BJ (cell line): ENCODE measurements at regions not wholly inside any gene's neighbourhood (a gene's known extent, or its start where the extent isn't known, plus 50 kb on each side); places are given as distances from the start of the nearest gene placed in this dataset.

ENCODE experiments used
- CTCF ChIA-PET: fragments of 350-600 bp; formaldehyde crosslinking; extraction: SDS; loops from one replicate; lab custom pipeline; 2021; ENCODE audit warnings: antibody characterized with exemption, inconsistent platforms; lab: Yijun Ruan, JAX
- POLR2A ChIA-PET: fragments of 300-600 bp; sonication (Branson Sonifier 250); formaldehyde crosslinking; extraction: SDS; loops from one replicate; lab custom pipeline; 2021; ENCODE audit warnings: antibody characterized with exemption; lab: Charles Lee
- DNase-seq: peaks from one replicate; pipeline ENCODE4 v3.0.0-alpha.2; 2011; ENCODE audit warnings: low read depth
- H3K27me3 ChIP-seq: 2 replicates; pipeline ENCODE4 v1.6.0; 2011; ENCODE audit warnings: low read length; ENCODE audit not compliant: control insufficient read depth, insufficient read depth
- H3K36me3 ChIP-seq: 2 replicates; pipeline ENCODE4 v1.5.1; 2011; ENCODE audit warnings: low read length; ENCODE audit not compliant: control insufficient read depth, insufficient read depth
- H3K4me3 ChIP-seq: 2 replicates; pipeline ENCODE4 v1.5.1; 2011; ENCODE audit warnings: low read depth, mild to moderate bottlenecking, control low read depth, low read length
- TF ChIP-seq, protein P1 (sequence below): IDR thresholded peaks from 2 replicates; pipeline ENCODE4 v1.5.1; 2011; ENCODE audit warnings: low read depth, mild to moderate bottlenecking, control low read depth, inconsistent platforms, low read length, moderate library complexity; ENCODE audit not compliant: insufficient read depth

DNA sequence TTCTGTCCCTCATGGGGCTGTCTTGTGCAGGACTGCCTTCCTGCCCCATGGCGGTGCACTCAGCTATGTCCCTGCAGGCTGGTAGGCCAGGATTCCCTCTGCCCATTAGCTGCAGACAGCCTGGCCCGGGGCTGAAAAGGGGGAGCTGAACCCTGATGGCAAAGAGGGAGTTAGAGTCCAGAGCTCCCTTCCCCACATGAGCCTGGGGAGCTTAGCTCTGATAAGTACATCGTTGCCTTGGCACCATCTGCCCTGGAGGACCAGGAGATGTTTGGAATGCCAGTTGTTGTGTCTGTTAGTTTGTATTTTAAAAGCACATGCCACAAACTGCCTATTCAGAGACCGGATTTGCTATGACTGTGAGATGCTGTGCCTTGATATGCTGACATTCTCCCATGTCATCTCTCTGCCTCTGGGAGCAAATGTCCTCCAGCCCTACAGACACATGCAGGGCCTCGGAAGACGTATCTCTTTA, 65.1 kb upstream of the AFF3 start:
- ChIA-PET CTCF (interaction anchor here (0.8 to 1.8 kb wide), 6 partner anchors 9 to 407 kb away, joined by 3 to 4 read pairs (median 3); no protein-coding TSS in a partner anchor), POLR2A (no interaction called here)
- Histone ChIP-seq H3K36me3 (no peaks in the 10 kb centered on the region), H3K27me3 (no peaks in the 10 kb centered on the region; the same call in 1 of the 2 replicates), H3K4me3 (no peak overlapping the region)
- no peak for DNase-seq
- TF ChIP-seq, protein P1, sequence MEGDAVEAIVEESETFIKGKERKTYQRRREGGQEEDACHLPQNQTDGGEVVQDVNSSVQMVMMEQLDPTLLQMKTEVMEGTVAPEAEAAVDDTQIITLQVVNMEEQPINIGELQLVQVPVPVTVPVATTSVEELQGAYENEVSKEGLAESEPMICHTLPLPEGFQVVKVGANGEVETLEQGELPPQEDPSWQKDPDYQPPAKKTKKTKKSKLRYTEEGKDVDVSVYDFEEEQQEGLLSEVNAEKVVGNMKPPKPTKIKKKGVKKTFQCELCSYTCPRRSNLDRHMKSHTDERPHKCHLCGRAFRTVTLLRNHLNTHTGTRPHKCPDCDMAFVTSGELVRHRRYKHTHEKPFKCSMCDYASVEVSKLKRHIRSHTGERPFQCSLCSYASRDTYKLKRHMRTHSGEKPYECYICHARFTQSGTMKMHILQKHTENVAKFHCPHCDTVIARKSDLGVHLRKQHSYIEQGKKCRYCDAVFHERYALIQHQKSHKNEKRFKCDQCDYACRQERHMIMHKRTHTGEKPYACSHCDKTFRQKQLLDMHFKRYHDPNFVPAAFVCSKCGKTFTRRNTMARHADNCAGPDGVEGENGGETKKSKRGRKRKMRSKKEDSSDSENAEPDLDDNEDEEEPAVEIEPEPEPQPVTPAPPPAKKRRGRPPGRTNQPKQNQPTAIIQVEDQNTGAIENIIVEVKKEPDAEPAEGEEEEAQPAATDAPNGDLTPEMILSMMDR = no peak

DNA sequence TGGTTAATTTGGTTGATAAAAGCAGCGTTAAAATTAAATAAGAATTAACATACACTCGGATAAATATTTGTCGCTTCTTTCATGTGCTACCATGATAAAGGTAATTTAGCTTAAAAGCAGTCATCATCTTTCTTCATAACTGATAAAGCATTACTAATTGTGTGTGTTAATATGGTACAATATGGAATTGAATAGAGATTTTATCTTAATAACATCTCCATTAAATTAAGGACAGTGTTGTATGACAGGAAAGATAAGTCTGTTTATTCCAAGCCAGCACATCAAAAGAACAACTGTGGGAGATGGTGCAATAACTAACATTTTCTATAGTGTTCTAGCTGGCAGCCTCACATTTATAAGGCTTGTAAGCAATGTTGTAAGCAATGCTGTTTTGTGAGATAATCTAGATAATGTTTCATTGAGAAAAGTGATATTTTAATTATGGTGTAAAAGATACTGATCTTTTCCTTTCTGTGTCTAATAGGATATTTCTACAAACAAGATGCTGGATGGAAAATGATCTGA, 64.4 kb upstream of the AFF3 start:
- DNase-seq = no peak
- H3K36me3 ChIP-seq = no peaks in the 10 kb centered on the region
- ChIA-PET POLR2A (no interaction called here), CTCF (interaction anchor here (0.8 to 1.5 kb wide), 4 partner anchors 8 to 406 kb away, joined by 3 to 4 read pairs (median 3); no protein-coding TSS in a partner anchor)
- no peaks in the 10 kb centered on the region; the same call in 1 of the 2 replicates for H3K27me3 ChIP-seq
- TF ChIP-seq, protein P1 = no peak
- H3K4me3 ChIP-seq = no peak overlapping the region

DNA sequence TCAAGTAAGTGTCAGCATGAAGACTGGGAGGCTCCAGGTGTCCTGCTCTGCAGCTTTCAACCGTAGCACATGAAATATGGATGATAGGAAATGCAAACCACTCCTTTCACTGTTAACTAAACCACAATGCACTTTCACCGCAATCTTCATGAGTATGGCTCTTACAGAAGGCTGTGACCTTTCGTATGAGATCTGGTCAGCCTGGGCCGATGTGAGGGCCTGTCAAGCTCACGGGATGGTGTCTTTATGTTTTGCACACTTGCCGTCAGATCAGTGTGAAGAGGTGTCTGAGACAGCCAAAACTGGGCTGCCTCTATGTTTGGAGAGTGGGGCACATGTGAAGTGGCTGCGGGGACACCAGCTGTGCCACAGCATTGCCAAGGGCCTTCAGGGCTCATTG, 62.8 kb upstream of the AFF3 start:
- DNase-seq = no peak
- TF ChIP-seq, protein P1 = no peak
- ChIA-PET CTCF (no interaction called here), POLR2A (no interaction called here)
- Histone ChIP-seq H3K4me3 (no peak overlapping the region), H3K27me3 (no peaks in the 10 kb centered on the region; the same call in 1 of the 2 replicates), H3K36me3 (no peaks in the 10 kb centered on the region)

DNA sequence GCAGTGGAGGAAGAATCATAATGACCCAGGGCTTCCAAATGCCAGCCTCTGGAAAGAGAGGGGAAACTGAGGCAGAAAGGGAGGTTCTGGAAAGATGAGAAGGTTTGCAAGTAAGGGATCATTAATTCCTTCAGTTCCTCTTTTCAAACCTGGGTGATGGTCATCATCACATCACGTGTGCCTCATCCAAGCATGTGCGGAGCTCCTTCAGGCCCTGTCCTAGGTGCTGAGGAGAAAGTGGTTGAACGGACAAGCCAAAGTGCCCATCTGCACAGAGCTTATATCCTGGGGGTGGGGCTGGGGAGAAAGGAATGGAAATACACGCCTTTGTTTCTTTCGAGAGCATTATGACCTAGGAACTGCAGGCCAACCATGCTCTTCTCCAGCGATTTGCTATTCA, 60.2 kb upstream of the AFF3 start:
- Histone ChIP-seq H3K4me3 (no peak overlapping the region), H3K36me3 (no peaks in the 10 kb centered on the region), H3K27me3 (no peaks in the 10 kb centered on the region; the same call in 1 of the 2 replicates)
- TF ChIP-seq, protein P1 = no peak
- DNase-seq = no peak
- ChIA-PET CTCF (interaction anchor here (0.6 to 1.0 kb wide), 5 partner anchors 20 to 643 kb away, joined by 3 to 5 read pairs (median 3); no protein-coding TSS in a partner anchor), POLR2A (no interaction called here)

DNA sequence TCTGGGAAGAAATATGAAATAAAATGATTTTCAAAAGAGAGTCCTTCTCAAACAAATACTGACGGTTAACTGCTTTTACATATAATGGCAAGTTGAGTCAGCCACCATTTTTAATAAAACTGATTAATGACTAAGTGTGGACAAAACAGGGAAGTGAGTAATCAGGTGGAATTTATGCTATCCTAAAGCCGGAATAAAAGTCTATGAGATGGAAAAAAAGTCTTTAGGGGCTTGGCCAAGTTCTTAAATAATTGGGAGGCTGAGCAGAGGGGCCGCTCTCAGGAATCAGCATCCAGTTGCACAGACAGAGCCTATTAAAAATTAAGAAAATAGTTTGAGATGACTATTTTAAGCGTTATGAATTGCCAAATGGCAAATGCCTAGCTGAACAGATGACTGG, 58.6 kb upstream of the AFF3 start:
- H3K36me3 ChIP-seq = no peaks in the 10 kb centered on the region
- TF ChIP-seq, protein P1 = no peak
- H3K27me3 ChIP-seq = no peaks in the 10 kb centered on the region; the same call in 1 of the 2 replicates
- DNase-seq = peak; percentile 21
- POLR2A ChIA-PET = no interaction called here
- CTCF ChIA-PET = interaction anchor here (0.6 to 1.2 kb wide), 2 partner anchors 27 to 464 kb away, joined by 3 to 4 read pairs; no protein-coding TSS in a partner anchor
- no peak overlapping the region for H3K4me3 ChIP-seq
